A204.1 (cell line): ENCODE measurements at regions not wholly inside any gene's neighbourhood (a gene's known extent, or its start where the extent isn't known, plus 50 kb on each side); places are given as distances from the start of the nearest gene placed in this dataset.

Source experiments
- FAIRE-seq: peaks from 2 replicates; lab custom pipeline; 2012; peaks lifted over from hg19 to GRCh38; lab: Jason Lieb, UNC

DNA sequence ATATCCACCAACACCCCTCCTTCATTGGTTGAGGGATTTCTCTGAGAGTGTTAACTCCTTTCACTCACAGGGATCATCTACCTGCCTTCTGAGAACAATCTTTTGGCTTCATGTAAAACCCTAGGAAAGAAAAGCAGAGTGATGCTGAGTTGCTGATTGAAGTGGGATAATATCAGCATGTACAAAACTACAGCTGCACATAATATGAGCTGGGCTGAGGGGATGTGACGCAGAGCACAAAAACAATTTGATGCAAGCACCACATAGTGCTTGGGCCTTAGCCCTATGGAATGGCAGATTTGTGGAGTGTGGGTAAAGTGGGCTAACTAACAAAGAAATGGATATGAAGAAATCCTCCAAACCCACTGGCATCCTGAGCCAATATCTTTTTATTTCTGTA is 267.6 kb upstream of the KCNH8 start:
- FAIRE-seq, result no peak

DNA sequence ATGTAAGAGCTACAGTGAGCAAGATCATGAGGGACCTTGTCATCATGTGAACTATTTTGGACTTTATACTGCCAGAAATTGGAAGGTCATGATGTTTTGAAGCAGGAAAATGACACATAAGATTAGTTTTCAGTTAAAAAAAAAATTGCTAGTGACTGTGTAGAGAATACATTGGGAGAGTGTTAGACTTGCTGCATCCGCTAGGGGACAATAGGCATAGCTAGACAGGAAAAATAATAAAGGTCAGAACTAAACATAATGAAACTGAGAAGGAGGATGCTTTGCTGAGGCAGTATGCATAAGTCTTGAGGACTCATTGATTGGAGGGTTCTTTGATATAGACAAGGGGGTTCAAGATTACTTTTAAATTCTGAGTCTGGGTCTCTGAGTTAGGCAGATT is 275.8 kb upstream of the KCNH8 start:
- FAIRE-seq, result no peak

- no peak for FAIRE-seq
Observed at GRCh38 chr3:18870642-18871041, 277.7 kb upstream of the KCNH8 start.

- no peak for FAIRE-seq
Observed at GRCh38 chr3:18870074-18870640, 278.2 kb upstream of the KCNH8 start.

DNA sequence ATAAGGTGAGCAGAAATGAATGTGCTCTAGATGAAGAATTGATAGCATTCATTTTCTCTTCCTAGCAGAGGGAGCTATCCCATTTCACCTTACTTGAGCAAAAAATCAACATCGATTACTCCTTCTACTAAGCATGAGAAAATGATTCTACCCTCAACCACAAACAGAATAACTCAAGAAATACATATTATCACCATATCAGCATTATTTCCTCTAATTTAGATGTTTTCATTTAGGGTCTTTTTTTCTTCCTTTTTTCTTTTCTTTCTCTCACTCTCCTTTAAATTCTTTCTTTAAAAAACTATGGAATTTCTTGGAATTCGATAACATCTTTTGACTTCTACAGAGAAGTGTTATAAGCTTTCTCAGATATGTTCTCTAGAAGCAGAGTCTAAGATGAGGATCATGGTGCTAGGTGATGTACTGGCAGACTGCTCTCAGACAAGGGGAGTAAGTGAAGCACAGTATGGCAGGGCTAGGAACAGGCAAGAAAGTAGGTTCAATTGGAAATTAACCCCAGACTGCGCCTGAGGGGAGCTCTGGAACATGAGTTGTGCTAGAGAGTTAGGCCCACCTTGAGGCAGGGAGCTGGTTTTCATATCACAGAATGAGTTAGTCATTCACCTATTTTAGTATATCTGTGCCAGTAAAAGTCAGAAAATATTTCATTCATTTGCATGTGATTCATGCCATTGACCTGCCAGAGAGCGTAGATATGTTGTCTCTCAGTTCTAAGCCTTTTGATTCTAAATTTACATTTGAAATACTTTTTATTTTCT is 279.2 kb upstream of the KCNH8 start:
- FAIRE-seq, result no peak

DNA sequence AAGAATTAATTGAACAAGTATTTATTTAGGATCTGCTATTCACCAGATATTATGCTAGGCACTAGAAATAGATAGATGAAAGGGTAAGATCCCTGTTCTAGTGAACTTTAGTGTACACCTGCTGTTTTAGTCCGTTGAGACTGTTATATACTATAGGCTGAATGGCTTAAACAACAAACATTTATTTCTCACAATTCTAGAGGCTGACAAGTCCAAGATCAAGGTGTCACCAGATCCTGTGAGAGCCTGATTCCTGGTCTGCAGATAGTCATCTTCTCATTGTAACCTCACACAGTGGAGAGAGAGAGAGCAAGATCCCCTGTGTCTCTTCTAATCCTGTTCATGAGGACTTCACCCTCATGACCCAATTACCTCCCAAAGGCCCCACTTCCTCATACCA is 281.4 kb upstream of the KCNH8 start:
- no peak for FAIRE-seq

GRCh38 chr3:18864933-18865731 is 283.2 kb upstream of the KCNH8 start:
- no peak for FAIRE-seq

DNA sequence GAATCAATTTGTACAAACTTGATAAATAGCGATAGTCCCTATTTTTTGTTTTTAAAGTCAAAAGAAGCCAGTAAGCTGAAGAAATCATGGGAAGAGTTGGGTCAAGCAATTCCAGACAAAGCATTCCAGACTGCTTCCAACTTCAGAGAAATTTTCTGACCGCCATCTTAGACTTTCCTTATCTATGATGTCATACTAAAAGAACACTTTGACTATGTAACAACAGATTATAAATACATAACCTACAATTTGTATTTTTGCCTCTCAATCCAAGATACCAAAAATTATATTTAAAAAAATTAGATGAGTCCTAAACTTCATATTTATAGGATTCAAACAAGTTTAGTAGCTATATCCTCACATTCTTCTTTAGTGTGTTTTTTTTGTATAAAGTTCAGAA is 286.2 kb upstream of the KCNH8 start:
- no peak for FAIRE-seq

DNA sequence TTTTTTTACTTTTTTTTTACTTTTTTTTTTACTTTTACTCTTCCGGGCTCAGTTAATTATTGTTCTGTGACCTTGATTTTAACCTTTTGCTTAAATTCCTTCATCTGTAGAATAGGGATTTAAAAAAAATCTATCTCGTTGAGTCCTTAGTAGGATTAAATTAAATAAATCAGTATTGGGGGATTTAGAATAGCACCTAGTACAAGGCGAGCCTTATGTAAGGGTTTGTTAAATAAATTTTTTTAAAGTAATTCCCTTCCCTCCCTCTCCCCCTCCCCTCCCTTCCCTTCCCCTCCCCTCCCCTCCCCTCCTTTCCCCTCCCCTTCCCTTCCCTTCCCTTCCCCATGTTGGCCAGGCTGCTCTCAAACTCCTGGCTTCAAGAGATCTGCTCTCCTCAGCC is 287.2 kb upstream of the KCNH8 start:
- FAIRE-seq, result no peak

GRCh38 chr3:18853269-18853668 is 295.0 kb upstream of the KCNH8 start:
- no peak for FAIRE-seq

DNA sequence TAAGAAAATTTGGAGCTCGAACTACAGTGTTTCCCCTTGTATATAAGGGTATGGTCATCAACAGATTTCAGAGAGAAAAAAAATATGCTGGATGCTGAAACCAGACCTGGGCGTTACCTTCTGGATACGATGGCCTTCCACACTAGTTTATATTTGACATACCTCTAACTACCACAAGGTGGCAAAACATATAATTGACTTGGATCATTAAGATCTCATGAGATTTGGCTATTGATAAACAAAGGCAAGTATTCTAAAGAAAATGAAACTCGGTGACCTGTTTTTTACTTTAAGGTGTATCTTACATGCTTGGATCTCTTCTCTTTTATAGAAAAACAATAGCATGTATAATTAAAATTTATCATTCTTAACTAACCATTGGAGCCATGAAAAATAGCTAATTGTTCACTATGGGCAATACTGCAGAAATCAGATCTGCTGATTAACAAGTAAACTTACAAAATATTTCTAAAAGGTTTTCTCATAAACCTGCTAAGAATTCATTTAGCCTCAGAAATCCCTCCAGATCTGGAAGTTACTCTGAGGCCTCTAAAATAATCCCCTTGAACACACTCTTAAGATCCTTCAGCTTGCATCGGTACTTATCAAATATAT is 300.6 kb upstream of the KCNH8 start:
- no peak for FAIRE-seq

GRCh38 chr3:18843983-18844382 is 304.3 kb upstream of the KCNH8 start:
- FAIRE-seq, result no peak

DNA sequence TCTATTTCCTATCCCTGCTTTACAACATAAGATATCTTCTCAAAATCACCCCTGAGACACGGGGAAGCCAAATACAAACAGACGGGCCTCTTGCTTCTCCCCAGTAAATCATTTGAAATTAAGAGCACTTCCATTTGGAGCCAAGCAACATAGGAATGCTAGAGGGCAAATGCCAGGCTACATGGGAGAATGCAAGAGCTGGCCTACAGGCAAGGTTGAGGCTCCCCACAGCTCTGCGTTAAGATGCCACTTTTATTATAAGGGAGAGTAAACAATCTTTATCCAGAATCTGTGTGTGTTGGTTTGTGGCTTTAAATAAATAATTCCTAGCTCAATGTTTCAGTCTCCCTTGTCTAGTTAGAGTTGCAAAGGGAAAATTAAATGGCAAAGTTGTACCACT is 305.1 kb upstream of the KCNH8 start:
- FAIRE-seq, result no peak

- FAIRE-seq, result no peak
Observed at GRCh38 chr3:18841422-18842343, 306.6 kb upstream of the KCNH8 start.

- FAIRE-seq, result no peak
Observed at GRCh38 chr3:18840535-18841137, 307.7 kb upstream of the KCNH8 start.

DNA sequence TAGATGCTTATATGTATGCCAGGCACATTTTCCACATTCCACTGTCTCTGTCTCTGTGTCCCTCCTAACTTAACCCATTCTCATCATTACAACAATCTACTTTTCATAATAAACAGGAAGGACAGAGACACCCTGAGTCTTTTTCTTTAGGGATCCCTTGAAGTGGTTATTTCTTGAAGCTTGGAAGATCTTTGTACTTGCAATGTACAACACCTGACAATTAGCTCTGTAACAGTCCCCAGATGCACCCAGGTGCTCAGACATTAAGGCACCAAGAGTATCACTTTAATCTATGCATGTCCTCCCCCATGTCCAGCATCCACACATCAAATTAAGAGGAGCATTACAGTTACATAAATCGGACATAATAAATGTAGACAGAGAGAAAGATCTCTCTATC is 309.6 kb upstream of the KCNH8 start:
- FAIRE-seq, result no peak

DNA sequence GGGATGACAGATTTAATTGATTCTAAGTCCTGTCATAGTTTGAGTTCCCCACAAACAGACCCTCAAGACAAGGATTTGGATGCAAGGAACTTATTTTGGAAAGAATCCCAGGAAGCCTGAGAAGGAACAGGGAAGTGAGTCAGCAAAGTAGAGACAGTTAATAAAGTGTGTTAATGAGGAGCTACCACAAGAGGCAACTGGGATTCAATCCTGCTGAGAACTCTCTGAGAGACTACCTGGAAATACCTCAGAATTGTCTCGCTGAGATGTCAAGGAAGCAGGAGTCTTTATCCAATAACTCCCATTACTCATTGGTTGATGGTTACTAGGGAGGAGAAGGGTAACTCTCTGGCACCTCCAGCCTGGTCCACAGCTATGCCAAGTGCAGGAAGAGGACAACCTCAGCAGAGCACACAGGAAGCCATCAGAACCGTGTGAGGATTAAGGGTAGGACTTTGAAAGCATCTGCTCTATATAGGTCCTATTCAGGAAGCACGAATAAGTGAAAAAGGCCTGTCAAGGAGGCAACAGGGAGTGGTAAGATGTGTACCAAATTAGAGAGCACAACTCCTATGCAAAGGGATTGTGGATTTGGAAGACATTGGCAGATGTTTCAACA is 311.1 kb upstream of the KCNH8 start:
- no peak for FAIRE-seq

GRCh38 chr3:18835021-18835420 is 313.3 kb upstream of the KCNH8 start:
- no peak for FAIRE-seq

- FAIRE-seq, result no peak
Observed at GRCh38 chr3:18830087-18830486, 318.2 kb upstream of the KCNH8 start.

- no peak for FAIRE-seq
Observed at GRCh38 chr3:18828637-18829036, 319.7 kb upstream of the KCNH8 start.

DNA sequence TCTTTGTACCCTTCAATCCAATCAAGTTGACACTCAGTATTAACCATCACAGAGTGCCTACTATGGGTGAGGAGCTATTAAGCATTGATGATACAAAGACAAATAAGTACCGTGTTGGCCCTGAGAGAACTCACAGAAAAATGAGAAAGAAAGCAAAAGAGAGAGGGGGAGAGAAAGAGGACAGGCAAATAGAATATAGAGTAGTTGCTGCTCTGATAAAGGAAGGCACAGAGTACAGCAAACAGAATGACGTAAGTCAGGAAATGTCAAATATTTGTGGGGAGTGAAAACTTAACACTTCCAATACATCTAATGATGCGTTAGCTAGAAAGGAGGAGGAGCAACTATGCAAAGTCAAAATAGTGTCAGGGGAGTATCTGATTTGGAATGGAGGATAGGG is 320.6 kb upstream of the KCNH8 start:
- no peak for FAIRE-seq
